Hepatocyte (in vitro differentiated cells): ENCODE measurements at regions not wholly inside any gene's neighbourhood (a gene's known extent, or its start where the extent isn't known, plus 50 kb on each side); places are given as distances from the start of the nearest gene placed in this dataset.

Experiments used
- DNase-seq: peaks from one replicate; pipeline ENCODE4 v3.0.0-alpha.2; 2016; ENCODE audit warnings: low spot score
- H2AFZ ChIP-seq: fragments of 200-600 bp; sonication (generic); 2 replicates; pipeline ENCODE4 v1.6.0; 2016; ENCODE audit warnings: antibody characterized with exemption, mild to moderate bottlenecking
- H3K27ac ChIP-seq: fragments of 200-600 bp; sonication (generic); 2 replicates; pipeline ENCODE4 v1.5.1; 2016; ENCODE audit warnings: mild to moderate bottlenecking
- H3K27me3 ChIP-seq: fragments of 200-600 bp; sonication (generic); 2 replicates; pipeline ENCODE4 v1.6.1; 2016
- H3K36me3 ChIP-seq: fragments of 200-600 bp; sonication (generic); replicated peaks from 2 replicates; pipeline ENCODE4 v1.5.1; 2016; ENCODE audit warnings: low read depth; ENCODE audit not compliant: insufficient read depth
- H3K4me1 ChIP-seq: fragments of 200-600 bp; sonication (generic); 2 replicates; pipeline ENCODE4 v1.5.1; 2016; ENCODE audit warnings: mild to moderate bottlenecking, moderate library complexity; ENCODE audit not compliant: insufficient read depth
- H3K4me2 ChIP-seq: fragments of 200-600 bp; sonication (generic); 2 replicates; pipeline ENCODE4 v1.6.0; 2016
- H3K4me3 ChIP-seq: fragments of 200-600 bp; sonication (generic); 2 replicates; pipeline ENCODE4 v1.5.1; 2016; ENCODE audit warnings: mild to moderate bottlenecking
- H3K79me2 ChIP-seq: fragments of 200-600 bp; sonication (generic); 2 replicates; pipeline ENCODE4 v1.6.0; 2017; ENCODE audit warnings: mild to moderate bottlenecking
- H3K9me2 ChIP-seq: fragments of 200-600 bp; sonication (generic); replicated peaks from 2 replicates; pipeline ENCODE4 v1.6.0; 2017; ENCODE audit warnings: mild to moderate bottlenecking; ENCODE audit not compliant: insufficient read depth
- H3K9me3 ChIP-seq: fragments of 200-600 bp; sonication (generic); 2 replicates; pipeline ENCODE4 v1.5.1; 2016; ENCODE audit warnings: low read depth, mild to moderate bottlenecking
- H4K20me1 ChIP-seq: fragments of 200-600 bp; sonication (generic); 2 replicates; pipeline ENCODE4 v1.6.0; 2016; ENCODE audit warnings: mild to moderate bottlenecking; ENCODE audit not compliant: insufficient read depth, poor library complexity, severe bottlenecking
- EZH2 ChIP-seq: fragments of 200-600 bp; sonication (generic); IDR thresholded peaks from 2 replicates; pipeline ENCODE4 v1.6.1; 2016; ENCODE audit warnings: antibody characterized with exemption, mild to moderate bottlenecking, borderline replicate concordance
- EZH2phosphoT487 ChIP-seq: fragments of 200-600 bp; sonication (generic); IDR thresholded peaks from one replicate; pipeline ENCODE4 v1.6.1; 2018; ENCODE audit warnings: antibody characterized with exemption, mild to moderate bottlenecking, low read depth, moderate library complexity; ENCODE audit not compliant: unreplicated experiment, severe bottlenecking
- WGBS: methylation state at CpG from one replicate; pipeline ENCODE4 v1.1.6; 2016; ENCODE audit warnings: low lambda C conversion rate; ENCODE audit errors: missing lambda C conversion rate; 5-methylcytosine and 5-hydroxymethylcytosine counted together
- TF ChIP-seq, protein P1 (sequence below): fragments of 200-600 bp; sonication (generic); IDR thresholded peaks from 2 replicates; pipeline ENCODE4 v1.5.1; 2016; ENCODE audit warnings: antibody characterized with exemption, mild to moderate bottlenecking; ENCODE audit not compliant: poor library complexity

DNA sequence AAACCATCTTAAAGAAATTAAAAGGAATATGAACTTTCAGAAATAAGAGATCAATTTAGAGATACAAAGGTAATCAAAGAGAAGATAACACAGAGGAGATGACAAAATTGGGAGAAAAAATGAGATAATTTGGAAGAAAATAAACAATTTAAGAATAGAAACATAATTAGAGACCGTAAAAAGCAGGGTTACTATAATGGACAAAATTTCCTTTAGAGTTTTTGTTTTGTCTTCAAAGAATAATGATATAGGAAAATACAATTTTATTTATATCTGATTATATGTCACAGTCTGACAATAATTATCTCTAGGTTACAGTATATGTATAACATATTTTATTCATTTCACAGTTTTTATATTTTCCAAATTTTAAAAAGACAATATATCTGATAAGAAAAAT, 716.4 kb upstream of the ZNF804A start:
- no peak overlapping the region for H3K4me2 ChIP-seq
- DNase-seq = no peak
- H3K4me3 ChIP-seq = no peak overlapping the region
- no peaks in the 10 kb centered on the region for H3K36me3 ChIP-seq
- no peaks in the 10 kb centered on the region for H3K79me2 ChIP-seq
- H3K27me3 ChIP-seq = no peaks in the 10 kb centered on the region
- H3K27ac ChIP-seq = no peak overlapping the region
- WGBS = 83% methylated on average over 1 of the region's 1 CpG
- H3K9me2 ChIP-seq = no peaks in the 10 kb centered on the region
- no peaks in the 10 kb centered on the region for H3K9me3 ChIP-seq
- H3K4me1 ChIP-seq = no peaks in the 10 kb centered on the region
- no peaks in the 10 kb centered on the region for H4K20me1 ChIP-seq
- no peak overlapping the region for H2AFZ ChIP-seq
- TF ChIP-seq, protein P1, sequence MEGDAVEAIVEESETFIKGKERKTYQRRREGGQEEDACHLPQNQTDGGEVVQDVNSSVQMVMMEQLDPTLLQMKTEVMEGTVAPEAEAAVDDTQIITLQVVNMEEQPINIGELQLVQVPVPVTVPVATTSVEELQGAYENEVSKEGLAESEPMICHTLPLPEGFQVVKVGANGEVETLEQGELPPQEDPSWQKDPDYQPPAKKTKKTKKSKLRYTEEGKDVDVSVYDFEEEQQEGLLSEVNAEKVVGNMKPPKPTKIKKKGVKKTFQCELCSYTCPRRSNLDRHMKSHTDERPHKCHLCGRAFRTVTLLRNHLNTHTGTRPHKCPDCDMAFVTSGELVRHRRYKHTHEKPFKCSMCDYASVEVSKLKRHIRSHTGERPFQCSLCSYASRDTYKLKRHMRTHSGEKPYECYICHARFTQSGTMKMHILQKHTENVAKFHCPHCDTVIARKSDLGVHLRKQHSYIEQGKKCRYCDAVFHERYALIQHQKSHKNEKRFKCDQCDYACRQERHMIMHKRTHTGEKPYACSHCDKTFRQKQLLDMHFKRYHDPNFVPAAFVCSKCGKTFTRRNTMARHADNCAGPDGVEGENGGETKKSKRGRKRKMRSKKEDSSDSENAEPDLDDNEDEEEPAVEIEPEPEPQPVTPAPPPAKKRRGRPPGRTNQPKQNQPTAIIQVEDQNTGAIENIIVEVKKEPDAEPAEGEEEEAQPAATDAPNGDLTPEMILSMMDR = no peak
- TF ChIP-seq EZH2phosphoT487 = no peak
- no peak for TF ChIP-seq EZH2

GRCh38 chr2:183892315-183892941, 705.9 kb upstream of the ZNF804A start:
- 94% methylated on average over 21 of the region's 31 CpGs for WGBS
- Histone ChIP-seq H3K4me2 (no peak overlapping the region), H3K4me3 (no peak overlapping the region), H3K79me2 (no peaks in the 10 kb centered on the region), H3K27me3 (no peaks in the 10 kb centered on the region), H3K36me3 (no peaks in the 10 kb centered on the region), H2AFZ (no peak overlapping the region), H4K20me1 (no peaks in the 10 kb centered on the region), H3K27ac (no peak overlapping the region), H3K4me1 (no peaks in the 10 kb centered on the region), H3K9me3 (no peaks in the 10 kb centered on the region), H3K9me2 (no peaks in the 10 kb centered on the region)
- DNase-seq = no peak
- TF ChIP-seq EZH2 = no peak
- TF ChIP-seq, protein P1 = no peak
- no peak for TF ChIP-seq EZH2phosphoT487

DNA sequence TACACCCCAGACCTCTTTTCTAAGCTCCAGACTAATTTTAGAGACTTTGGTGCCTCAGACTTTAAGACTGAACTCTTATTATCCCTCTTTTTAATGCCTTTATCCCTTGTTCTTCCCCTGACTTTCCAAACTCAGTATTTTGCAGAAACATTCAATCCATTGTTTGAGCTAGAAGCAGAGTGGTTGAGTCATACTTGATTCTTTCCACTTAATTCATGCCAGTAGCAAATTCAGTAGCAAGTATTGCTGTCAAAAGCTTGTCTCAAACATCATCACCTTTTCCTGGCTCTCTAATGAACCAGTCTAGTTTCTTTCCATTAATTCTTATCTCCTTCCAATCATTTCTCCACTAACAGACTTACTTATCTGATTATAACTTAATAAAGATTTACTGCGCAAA, 699.7 kb upstream of the ZNF804A start:
- Histone ChIP-seq H3K4me2 (no peak overlapping the region), H3K79me2 (no peaks in the 10 kb centered on the region), H4K20me1 (no peaks in the 10 kb centered on the region), H3K27me3 (no peaks in the 10 kb centered on the region), H3K4me3 (no peak overlapping the region), H3K36me3 (no peaks in the 10 kb centered on the region), H3K27ac (no peak overlapping the region), H3K9me2 (no peaks in the 10 kb centered on the region), H3K9me3 (no peaks in the 10 kb centered on the region), H3K4me1 (no peaks in the 10 kb centered on the region), H2AFZ (no peak overlapping the region)
- no peak for DNase-seq
- 76% methylated on average over 1 of the region's 1 CpG for WGBS
- TF ChIP-seq EZH2phosphoT487 (no peak), EZH2 (no peak)
- TF ChIP-seq, protein P1 = no peak

- no peak overlapping the region for H2AFZ ChIP-seq
- H4K20me1 ChIP-seq = no peaks in the 10 kb centered on the region
- H3K27ac ChIP-seq = no peak overlapping the region
- H3K36me3 ChIP-seq = no peaks in the 10 kb centered on the region
- no peak for DNase-seq
- H3K4me1 ChIP-seq = no peaks in the 10 kb centered on the region
- H3K9me3 ChIP-seq = no peaks in the 10 kb centered on the region
- H3K4me2 ChIP-seq = no peak overlapping the region
- TF ChIP-seq, protein P1 = no peak
- no peak for TF ChIP-seq EZH2phosphoT487
- no peak for TF ChIP-seq EZH2
- H3K9me2 ChIP-seq = no peaks in the 10 kb centered on the region
- no peaks in the 10 kb centered on the region for H3K27me3 ChIP-seq
- no peaks in the 10 kb centered on the region for H3K79me2 ChIP-seq
- no peak overlapping the region for H3K4me3 ChIP-seq
These were observed 696.4 kb upstream of the ZNF804A start for GRCh38 chr2:183901931-183902330.
